Keratinocyte (primary cell): ENCODE measurements at regions not wholly inside any gene's neighbourhood (a gene's known extent, or its start where the extent isn't known, plus 50 kb on each side); places are given as distances from the start of the nearest gene placed in this dataset.

Source experiments
- EZH2 ChIP-seq: IDR thresholded peaks from one replicate; pipeline ENCODE4 v1.6.1; 2012; ENCODE audit warnings: inconsistent platforms, mild to moderate bottlenecking, low read length, moderate library complexity
- TF ChIP-seq, protein P1 (sequence below), 3 experiments: IDR thresholded peaks in 1 of 3; conservative IDR thresholded peaks in 1 of 3; optimal IDR thresholded peaks in 1 of 3; 2 replicates in 2 of 3; 3 replicates in 1 of 3; pipeline versions ENCODE3 to v1.5.1; 2011; ENCODE audit warnings: low read length in 3 of 3, mild to moderate bottlenecking in 3 of 3, moderate library complexity in 2 of 3, control low read depth in 1 of 3, inconsistent platforms in 1 of 3; ENCODE audit not compliant: insufficient read depth in 2 of 3; ENCODE audit errors: extremely low read depth in 1 of 3

DNA sequence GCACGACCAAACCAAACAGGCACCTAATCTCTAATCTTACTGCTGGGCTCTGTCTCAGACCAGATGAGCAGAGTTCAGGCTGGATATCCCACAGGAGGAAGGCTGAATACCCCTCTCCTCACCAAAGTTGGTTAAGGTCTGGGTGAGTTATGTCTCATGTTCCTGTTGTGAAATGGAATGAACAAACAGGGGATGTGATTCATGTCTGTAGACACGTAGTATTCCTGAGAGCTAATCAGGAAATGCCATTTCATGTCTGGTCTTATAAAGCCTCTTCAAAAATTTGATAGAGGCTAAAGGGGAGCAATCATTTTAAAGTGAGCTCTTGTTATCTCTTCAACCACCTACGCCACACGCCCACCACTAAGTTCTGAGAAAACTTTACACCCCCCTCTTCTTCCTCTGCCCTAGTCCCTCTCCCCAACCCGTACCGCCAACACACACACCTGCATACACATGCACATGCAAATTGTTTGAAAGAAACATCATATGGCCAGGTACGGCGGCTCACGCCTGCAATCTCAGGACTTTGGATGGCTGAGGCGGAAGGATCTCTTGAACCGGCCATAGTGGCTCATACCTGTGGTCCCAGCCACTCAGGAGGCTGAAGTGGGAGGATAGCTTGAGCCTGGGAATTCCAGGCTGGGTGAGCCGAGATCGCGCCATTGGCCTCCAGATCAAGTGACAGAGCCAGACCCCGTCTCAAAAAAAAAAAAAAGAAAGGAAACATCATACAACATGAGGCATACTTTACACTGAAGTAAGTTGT, 69.8 kb upstream of the RAI14 start:
- TF ChIP-seq, protein P1, sequence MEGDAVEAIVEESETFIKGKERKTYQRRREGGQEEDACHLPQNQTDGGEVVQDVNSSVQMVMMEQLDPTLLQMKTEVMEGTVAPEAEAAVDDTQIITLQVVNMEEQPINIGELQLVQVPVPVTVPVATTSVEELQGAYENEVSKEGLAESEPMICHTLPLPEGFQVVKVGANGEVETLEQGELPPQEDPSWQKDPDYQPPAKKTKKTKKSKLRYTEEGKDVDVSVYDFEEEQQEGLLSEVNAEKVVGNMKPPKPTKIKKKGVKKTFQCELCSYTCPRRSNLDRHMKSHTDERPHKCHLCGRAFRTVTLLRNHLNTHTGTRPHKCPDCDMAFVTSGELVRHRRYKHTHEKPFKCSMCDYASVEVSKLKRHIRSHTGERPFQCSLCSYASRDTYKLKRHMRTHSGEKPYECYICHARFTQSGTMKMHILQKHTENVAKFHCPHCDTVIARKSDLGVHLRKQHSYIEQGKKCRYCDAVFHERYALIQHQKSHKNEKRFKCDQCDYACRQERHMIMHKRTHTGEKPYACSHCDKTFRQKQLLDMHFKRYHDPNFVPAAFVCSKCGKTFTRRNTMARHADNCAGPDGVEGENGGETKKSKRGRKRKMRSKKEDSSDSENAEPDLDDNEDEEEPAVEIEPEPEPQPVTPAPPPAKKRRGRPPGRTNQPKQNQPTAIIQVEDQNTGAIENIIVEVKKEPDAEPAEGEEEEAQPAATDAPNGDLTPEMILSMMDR (optimal IDR thresholded peaks at IDR 0.05 in 1 of 3, IDR thresholded peaks at IDR 0.05 in 1 of 3, conservative IDR thresholded peaks at IDR 0.05 in 1 of 3; ENCODE audit: extremely low read depth in 1 of 3, insufficient read depth in 2 of 3, low read length in 3 of 3) = no peak
- TF ChIP-seq EZH2 = no peak
